ENCODE measurements at regions not wholly inside any gene's neighbourhood (a gene's known extent, or its start where the extent isn't known, plus 50 kb on each side); places are given as distances from the start of the nearest gene placed in this dataset.

DNA sequence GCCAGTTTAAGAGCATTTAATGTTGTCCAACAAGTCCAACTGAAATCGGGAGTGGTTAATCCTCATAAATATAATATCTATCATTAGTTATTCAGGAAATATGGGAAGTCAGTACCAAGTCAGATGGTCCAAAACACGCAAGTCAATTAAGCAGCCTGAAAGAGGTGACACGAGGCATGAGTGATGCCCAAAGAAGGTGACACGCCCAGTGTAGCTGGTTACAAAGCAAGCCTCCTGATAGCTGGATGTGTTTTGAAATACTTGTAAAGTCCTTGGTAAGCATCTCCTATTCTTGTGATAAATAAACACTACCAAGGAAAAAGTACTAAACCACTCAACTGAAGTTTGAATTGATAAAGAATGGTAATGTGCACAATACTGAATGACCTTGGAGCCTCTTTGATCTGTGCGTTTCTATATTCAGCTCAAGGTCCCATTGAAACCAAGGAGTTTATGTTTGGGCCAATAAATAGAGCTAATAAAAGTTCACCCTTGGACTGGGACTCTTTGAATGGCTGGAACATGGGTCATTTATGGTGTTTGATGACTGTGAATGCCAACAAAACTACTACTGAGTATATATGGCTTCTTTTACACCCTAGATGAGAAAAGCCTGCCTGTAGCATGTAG lies 93.2 kb upstream of the KLF3 start:
- Mint-ChIP-seq H3K9me3 (peaks cover 7% of the 10 kb centered on the region), H3K4me1 (no peaks in the 10 kb centered on the region), H3K27me3 (peaks cover 4% of the 10 kb centered on the region), H3K4me3 (no peak overlapping the region), H3K36me3 (peaks cover 2% of the 10 kb centered on the region), H3K27ac (no peak overlapping the region)
- ATAC-seq (ENCODE audit: low read depth) = no peak
- POLR2A ChIA-PET = no interaction called here
- DNase-seq = no peak

DNA sequence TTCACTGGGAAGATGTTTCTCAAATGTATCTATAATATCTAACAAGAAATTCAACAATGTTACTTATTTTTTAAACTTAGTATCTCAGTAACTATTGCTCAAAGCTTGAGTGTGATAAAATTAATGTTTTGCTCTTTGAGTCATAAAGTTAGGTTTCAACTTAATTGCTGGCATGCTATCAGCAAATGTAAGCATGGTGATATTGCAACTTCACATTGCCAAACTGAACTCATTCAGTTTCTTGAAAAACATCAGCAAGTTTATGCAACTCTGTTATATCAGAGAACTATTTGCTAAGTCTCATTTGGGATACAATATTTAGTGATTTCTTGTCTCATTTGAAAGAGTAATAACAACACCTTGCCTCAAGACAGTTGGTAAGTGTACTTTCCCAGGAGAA lies 91.2 kb upstream of the KLF3 start:
- Mint-ChIP-seq H3K27ac (no peak overlapping the region), H3K9me3 (peaks cover 5% of the 10 kb centered on the region), H3K4me3 (no peak overlapping the region), H3K4me1 (peaks cover 2% of the 10 kb centered on the region), H3K36me3 (peaks cover 2% of the 10 kb centered on the region), H3K27me3 (peaks cover 2% of the 10 kb centered on the region)
- ATAC-seq (ENCODE audit: low read depth) (no peak), DNase-seq (no peak)
- POLR2A ChIA-PET = no interaction called here

DNA sequence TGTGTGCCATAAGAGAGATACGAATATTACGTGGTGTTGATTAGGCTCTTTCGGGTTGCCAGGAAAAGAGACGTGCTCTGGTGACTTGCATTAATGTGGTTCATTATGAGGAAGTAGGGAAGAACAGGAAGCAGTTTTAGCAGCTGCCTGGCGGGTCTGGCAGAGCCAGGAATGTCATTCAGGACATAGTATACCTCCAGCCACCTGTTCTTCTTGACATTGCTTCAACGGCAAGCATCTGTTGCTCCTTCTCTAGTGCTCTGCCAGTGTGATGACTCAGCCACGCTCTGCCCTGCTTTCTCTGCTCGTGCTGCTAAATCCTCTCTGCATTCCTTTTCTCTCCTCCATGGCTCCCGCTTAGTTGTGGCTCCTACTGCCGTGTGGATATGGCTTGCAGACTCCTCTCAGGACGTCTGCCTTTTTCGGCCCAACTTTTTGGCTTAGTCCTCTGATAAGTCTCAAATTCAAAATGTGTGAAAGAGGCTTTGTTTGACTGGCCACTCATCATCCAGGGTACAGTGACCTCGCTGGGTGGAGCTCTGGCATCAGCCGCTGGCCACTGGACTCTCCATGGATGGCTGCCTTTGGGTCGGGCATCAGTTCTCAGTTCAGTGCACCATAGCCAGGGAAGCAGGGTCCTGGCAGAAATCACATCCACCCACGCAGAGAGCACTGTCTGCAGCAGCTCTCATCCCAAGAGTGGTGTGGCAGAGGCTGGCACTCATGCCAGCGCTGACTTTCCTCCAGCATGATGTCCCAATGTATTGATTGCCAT lies 89.3 kb upstream of the KLF3 start:
- DNase-seq = no peak
- peaks cover 2% of the 10 kb centered on the region for H3K36me3 Mint-ChIP-seq
- H3K4me1 Mint-ChIP-seq = peaks cover 2% of the 10 kb centered on the region
- ATAC-seq (ENCODE audit: low read depth) = no peak
- peaks cover 7% of the 10 kb centered on the region for H3K9me3 Mint-ChIP-seq
- H3K27ac Mint-ChIP-seq = no peak overlapping the region
- peaks cover 2% of the 10 kb centered on the region for H3K27me3 Mint-ChIP-seq
- POLR2A ChIA-PET = no interaction called here
- H3K4me3 Mint-ChIP-seq = no peak overlapping the region

GRCh38 chr4:38576767-38577166 lies 87.2 kb upstream of the KLF3 start:
- H3K4me1 Mint-ChIP-seq = peaks cover 2% of the 10 kb centered on the region
- no peak overlapping the region for H3K4me3 Mint-ChIP-seq
- peaks cover 5% of the 10 kb centered on the region for H3K9me3 Mint-ChIP-seq
- H3K27ac Mint-ChIP-seq = no peak overlapping the region
- ATAC-seq (ENCODE audit: low read depth) (no peak), DNase-seq (no peak)
- H3K36me3 Mint-ChIP-seq = no peaks in the 10 kb centered on the region
- POLR2A ChIA-PET = no interaction called here
- H3K27me3 Mint-ChIP-seq = peaks cover 2% of the 10 kb centered on the region

- POLR2A ChIA-PET = no interaction called here
- DNase-seq (no peak), ATAC-seq (ENCODE audit: low read depth) (no peak)
- H3K27me3 Mint-ChIP-seq = peaks cover 2% of the 10 kb centered on the region
- H3K4me3 Mint-ChIP-seq = no peak overlapping the region
- peaks cover 2% of the 10 kb centered on the region for H3K4me1 Mint-ChIP-seq
- no peak overlapping the region for H3K27ac Mint-ChIP-seq
- no peaks in the 10 kb centered on the region for H3K36me3 Mint-ChIP-seq
- H3K9me3 Mint-ChIP-seq = peaks cover 5% of the 10 kb centered on the region
Observed at GRCh38 chr4:38577462-38577861, 86.5 kb upstream of the KLF3 start.

DNA sequence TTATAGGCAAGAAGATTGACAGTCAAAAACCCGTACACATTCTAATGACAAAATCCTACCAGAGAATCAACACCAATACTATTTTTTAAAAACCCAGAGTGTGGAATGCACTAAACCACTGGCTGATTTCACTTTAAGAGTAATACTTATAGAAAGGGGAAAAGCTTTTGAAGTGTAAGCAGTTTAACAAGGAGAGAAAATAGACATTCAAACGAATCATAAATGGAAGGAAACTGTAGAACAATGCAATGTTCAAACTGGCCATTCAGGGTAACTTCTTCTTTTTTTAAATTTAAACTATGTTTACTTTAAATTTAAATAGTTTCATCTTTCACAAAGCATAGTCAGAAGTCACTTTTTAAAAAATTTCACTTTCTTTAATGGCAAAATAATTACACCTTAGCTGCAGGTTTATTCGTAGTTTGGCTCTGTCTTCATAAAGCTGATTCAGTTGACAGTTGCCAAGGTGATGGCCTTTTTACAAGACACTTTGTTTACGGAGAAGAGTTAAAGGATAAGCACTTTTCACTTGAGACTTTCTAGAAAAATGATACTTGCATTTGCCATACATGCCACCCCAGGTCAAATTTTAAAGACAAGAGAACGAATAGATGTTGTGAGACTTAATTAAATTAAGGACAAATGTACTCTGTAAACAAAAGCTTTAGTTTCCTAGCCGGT lies 82.4 kb upstream of the KLF3 start:
- H3K36me3 Mint-ChIP-seq = no peaks in the 10 kb centered on the region
- H3K27me3 Mint-ChIP-seq = no peaks in the 10 kb centered on the region
- no peak overlapping the region for H3K27ac Mint-ChIP-seq
- ATAC-seq (ENCODE audit: low read depth) (no peak), DNase-seq (no peak)
- POLR2A ChIA-PET = no interaction called here
- no peak overlapping the region for H3K4me3 Mint-ChIP-seq
- peaks cover 5% of the 10 kb centered on the region for H3K9me3 Mint-ChIP-seq
- H3K4me1 Mint-ChIP-seq = no peaks in the 10 kb centered on the region

DNA sequence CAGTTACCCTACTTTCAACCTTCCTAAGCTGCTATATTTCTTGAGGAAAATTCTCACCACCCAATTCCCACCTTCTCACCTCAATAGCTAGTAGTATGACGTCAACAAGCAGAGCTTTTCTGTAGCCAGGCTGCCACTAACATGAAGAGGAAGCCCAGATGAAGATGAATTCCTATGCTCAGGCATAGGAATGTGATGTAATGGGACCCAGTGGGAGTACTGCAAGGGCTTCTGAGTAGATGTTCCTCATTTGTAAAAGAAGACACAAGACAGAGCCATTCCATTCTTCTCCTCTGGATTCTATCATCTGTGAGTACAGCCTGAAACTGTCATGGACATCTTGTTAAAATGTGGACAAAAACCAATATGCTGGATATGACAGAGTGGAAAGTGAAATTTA lies 81.6 kb upstream of the KLF3 start:
- Mint-ChIP-seq H3K9me3 (peaks cover 5% of the 10 kb centered on the region), H3K4me3 (no peak overlapping the region), H3K36me3 (no peaks in the 10 kb centered on the region), H3K4me1 (no peaks in the 10 kb centered on the region), H3K27me3 (no peaks in the 10 kb centered on the region), H3K27ac (no peak overlapping the region)
- POLR2A ChIA-PET = no interaction called here
- ATAC-seq (ENCODE audit: low read depth) (no peak), DNase-seq (no peak)

GRCh38 chr4:38582889-38583470 lies 81.0 kb upstream of the KLF3 start:
- H3K9me3 Mint-ChIP-seq = peaks cover 6% of the 10 kb centered on the region
- no peaks in the 10 kb centered on the region for H3K27me3 Mint-ChIP-seq
- H3K27ac Mint-ChIP-seq = no peak overlapping the region
- POLR2A ChIA-PET = no interaction called here
- H3K4me3 Mint-ChIP-seq = no peak overlapping the region
- H3K36me3 Mint-ChIP-seq = no peaks in the 10 kb centered on the region
- H3K4me1 Mint-ChIP-seq = no peaks in the 10 kb centered on the region
- DNase-seq (no peak), ATAC-seq (ENCODE audit: low read depth) (no peak)

DNA sequence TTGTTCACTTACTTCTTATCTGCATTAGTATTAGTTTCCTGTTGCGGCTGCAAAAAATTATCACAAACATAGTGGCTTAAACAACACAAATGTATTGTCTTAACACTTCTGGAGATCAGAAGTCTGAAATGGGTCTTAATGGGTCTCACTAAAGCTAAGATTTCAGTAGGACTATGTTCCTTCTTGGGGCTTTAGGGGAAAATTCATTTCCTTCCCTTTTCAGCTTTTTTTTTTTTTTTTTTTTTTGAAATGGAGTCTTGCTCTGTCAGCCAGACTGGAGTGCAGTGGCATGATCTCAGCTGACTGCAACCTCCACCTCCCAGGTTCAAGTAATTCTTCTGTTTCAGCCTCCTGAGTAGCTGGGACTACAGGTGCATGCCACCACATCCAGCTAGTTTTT lies 78.1 kb upstream of the KLF3 start:
- Mint-ChIP-seq H3K27ac (no peak overlapping the region), H3K4me1 (no peaks in the 10 kb centered on the region), H3K9me3 (peaks cover 4% of the 10 kb centered on the region), H3K27me3 (no peaks in the 10 kb centered on the region), H3K4me3 (no peak overlapping the region), H3K36me3 (no peaks in the 10 kb centered on the region)
- POLR2A ChIA-PET = interaction anchor here (0.7 kb wide), 1 partner anchor 12 kb away, joined by 10 read pairs; no protein-coding TSS in a partner anchor
- DNase-seq = no peak
- ATAC-seq (ENCODE audit: low read depth) = no peak

DNA sequence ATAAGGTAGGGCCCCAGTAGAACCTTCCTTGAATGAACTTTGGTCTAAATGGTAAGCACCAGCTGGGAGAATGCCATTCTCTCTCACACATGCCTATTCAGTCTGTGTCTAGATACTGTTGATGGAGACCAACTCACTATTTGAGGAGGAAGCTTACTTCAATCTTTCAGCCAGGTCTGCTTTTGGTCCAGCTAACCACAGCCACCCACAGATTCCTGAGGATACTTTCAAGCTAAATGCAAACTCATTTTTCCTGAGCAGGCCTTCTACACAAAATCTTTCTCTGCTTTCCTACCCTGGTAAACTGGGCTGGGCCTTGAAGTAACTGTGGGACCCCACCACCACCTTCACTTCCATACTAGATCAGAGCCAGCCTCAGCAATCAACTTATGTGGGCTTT lies 76.9 kb upstream of the KLF3 start:
- POLR2A ChIA-PET = no interaction called here
- Mint-ChIP-seq H3K4me1 (no peaks in the 10 kb centered on the region), H3K27ac (no peak overlapping the region), H3K36me3 (no peaks in the 10 kb centered on the region), H3K4me3 (no peak overlapping the region), H3K9me3 (peaks cover 6% of the 10 kb centered on the region), H3K27me3 (no peaks in the 10 kb centered on the region)
- ATAC-seq (ENCODE audit: low read depth) = no peak
- no peak for DNase-seq

DNA sequence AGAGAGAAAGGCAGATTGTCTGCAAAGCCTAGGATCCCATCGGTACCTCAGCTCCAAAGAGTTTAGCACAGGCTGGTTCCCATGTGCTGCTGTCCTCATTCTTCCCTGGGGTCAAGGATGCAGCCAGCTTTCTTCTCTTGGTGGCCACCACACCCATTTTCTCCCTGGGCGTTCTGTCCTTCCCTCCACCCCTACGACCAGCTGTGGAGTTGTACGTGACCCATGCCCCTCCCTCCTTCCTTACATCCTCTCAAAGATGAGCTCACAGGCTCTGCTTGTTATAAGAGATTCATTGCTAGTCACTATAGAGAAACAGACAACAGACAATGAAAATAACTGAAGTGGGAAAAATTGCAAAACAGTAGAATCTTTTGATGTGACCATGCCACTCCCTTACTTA lies 74.0 kb upstream of the KLF3 start:
- peaks cover 4% of the 10 kb centered on the region for H3K9me3 Mint-ChIP-seq
- H3K4me1 Mint-ChIP-seq = no peaks in the 10 kb centered on the region
- DNase-seq (no peak), ATAC-seq (ENCODE audit: low read depth) (no peak)
- H3K4me3 Mint-ChIP-seq = no peak overlapping the region
- H3K36me3 Mint-ChIP-seq = no peaks in the 10 kb centered on the region
- POLR2A ChIA-PET = no interaction called here
- H3K27me3 Mint-ChIP-seq = no peaks in the 10 kb centered on the region
- H3K27ac Mint-ChIP-seq = no peak overlapping the region

- Mint-ChIP-seq H3K4me1 (no peaks in the 10 kb centered on the region), H3K36me3 (no peaks in the 10 kb centered on the region), H3K27ac (no peak overlapping the region), H3K9me3 (peaks cover 5% of the 10 kb centered on the region), H3K4me3 (no peak overlapping the region), H3K27me3 (no peaks in the 10 kb centered on the region)
- ATAC-seq (ENCODE audit: low read depth) (no peak), DNase-seq (no peak)
- POLR2A ChIA-PET = no interaction called here
Observed at GRCh38 chr4:38591617-38592337, 72.2 kb upstream of the KLF3 start.

DNA sequence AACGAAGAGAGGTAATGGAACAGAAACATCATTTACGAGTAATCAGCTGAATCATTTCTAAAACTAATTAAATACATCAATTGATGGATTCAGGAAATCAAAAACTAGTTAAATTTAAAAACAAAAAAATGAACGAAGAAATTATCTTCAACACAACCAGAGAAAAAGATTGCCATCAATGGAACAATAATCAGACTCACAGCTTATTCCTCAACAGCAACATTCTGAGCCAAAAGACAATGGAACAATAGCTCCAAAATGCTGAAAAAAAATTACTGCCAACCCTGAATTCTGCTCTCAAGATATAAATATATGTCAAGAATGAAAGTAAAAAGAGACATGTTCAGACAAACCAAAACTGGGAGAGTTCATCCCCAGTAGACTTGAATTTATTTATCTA lies 65.5 kb upstream of the KLF3 start:
- H3K27ac Mint-ChIP-seq = no peak overlapping the region
- H3K4me3 Mint-ChIP-seq = no peak overlapping the region
- H3K4me1 Mint-ChIP-seq = peaks cover 5% of the 10 kb centered on the region
- H3K27me3 Mint-ChIP-seq = no peaks in the 10 kb centered on the region
- DNase-seq (no peak), ATAC-seq (ENCODE audit: low read depth) (no peak)
- no peaks in the 10 kb centered on the region for H3K36me3 Mint-ChIP-seq
- H3K9me3 Mint-ChIP-seq = peaks cover 2% of the 10 kb centered on the region
- POLR2A ChIA-PET = interaction anchor here (0.5 kb wide), 1 partner anchor 12 kb away, joined by 10 read pairs; no protein-coding TSS in a partner anchor
